Breast epithelium (tissue), 3 donors: ENCODE measurements at regions not wholly inside any gene's neighbourhood (a gene's known extent, or its start where the extent isn't known, plus 50 kb on each side); places are given as distances from the start of the nearest gene placed in this dataset.

Experiments
- POLR2A ChIP-seq: fragments of 450-650 bp; IDR thresholded peaks from one replicate; pipeline ENCODE4 v1.6.1; 2016; ENCODE audit warnings: antibody characterized with exemption, mild to moderate bottlenecking, moderate library complexity
- POLR2AphosphoS5 ChIP-seq, 3 donors: sonication (generic); formaldehyde crosslinking; IDR thresholded peaks; one replicate each; pipeline ENCODE4 v1.6.1; 2017; ENCODE audit warnings: antibody characterized with exemption in 3 of 3
- TF ChIP-seq, protein P1 (sequence below), 3 donors: fragments of 450-650 bp; IDR thresholded peaks; one replicate each; pipeline ENCODE4 v1.5.1; 2016 to 2017; ENCODE audit warnings: antibody characterized with exemption in 3 of 3, mild to moderate bottlenecking in 3 of 3, moderate library complexity in 3 of 3

DNA sequence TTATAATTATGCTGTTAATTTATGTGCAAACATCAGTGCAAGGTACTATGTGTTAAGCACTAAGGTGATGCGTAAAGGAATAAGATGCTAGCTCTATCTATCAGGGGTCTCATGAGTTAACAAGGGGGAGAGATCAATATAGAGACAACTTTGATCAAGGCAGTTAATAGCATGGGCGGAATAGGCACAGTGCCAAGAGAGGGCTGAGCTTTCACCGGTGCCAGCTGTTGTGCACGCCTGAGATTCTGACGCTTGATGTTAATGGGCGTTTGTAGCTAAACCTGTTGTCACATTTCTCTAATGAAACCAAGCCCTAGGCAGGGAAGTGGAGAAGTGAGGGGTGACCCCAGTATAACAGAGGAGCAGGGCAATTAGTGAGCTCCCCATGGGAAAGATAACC is 86.0 kb upstream of the NMU start:
- TF ChIP-seq, protein P1, sequence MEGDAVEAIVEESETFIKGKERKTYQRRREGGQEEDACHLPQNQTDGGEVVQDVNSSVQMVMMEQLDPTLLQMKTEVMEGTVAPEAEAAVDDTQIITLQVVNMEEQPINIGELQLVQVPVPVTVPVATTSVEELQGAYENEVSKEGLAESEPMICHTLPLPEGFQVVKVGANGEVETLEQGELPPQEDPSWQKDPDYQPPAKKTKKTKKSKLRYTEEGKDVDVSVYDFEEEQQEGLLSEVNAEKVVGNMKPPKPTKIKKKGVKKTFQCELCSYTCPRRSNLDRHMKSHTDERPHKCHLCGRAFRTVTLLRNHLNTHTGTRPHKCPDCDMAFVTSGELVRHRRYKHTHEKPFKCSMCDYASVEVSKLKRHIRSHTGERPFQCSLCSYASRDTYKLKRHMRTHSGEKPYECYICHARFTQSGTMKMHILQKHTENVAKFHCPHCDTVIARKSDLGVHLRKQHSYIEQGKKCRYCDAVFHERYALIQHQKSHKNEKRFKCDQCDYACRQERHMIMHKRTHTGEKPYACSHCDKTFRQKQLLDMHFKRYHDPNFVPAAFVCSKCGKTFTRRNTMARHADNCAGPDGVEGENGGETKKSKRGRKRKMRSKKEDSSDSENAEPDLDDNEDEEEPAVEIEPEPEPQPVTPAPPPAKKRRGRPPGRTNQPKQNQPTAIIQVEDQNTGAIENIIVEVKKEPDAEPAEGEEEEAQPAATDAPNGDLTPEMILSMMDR (IDR thresholded peaks at IDR 0.05) = no peak
- TF ChIP-seq POLR2A (no peak), POLR2AphosphoS5 (IDR thresholded peaks at IDR 0.05) (no peak)
